A204.1 (cell line): ENCODE measurements at regions not wholly inside any gene's neighbourhood (a gene's known extent, or its start where the extent isn't known, plus 50 kb on each side); places are given as distances from the start of the nearest gene placed in this dataset.
"Not testable (repeated sequence)": the region's sequence is repeated elsewhere in the genome, so short reads cannot be mapped to it uniquely, and the experiment has no call there.

ENCODE experiments used
- FAIRE-seq: peaks from 2 replicates; lab custom pipeline; 2012; peaks lifted over from hg19 to GRCh38; lab: Jason Lieb, UNC

DNA sequence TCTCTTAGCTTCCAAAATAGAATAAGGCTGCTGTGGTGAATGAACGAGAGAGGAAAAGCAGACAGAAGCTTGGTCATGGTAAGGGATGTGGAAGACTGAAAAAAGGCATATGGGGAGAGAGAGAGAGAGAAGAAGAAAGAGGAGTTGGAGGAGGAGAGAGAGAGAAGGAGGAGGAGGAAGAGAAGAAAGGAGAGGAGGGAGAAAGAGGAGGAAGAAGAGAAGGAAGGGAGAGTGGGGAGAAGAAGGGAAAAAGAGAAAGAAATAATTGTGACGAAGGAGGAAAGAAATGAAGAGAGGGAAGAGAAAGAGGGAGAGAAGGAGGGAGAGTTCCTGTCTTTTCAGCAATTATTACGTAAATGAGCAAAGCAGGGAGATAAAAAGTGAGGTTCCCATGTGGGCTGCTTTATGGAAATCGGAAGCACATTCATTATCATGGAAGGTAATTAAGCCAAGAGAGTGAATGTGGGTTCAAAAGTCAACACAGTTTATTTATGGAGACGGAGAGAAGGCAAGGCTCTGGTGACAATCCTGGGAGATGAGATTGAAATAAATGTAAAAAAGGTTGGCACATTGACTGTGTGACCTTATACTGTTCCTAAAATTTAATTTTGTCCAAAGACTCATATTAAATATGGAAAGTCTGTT is 611.2 kb downstream of the KIF4B start:
- FAIRE-seq: no peak

DNA sequence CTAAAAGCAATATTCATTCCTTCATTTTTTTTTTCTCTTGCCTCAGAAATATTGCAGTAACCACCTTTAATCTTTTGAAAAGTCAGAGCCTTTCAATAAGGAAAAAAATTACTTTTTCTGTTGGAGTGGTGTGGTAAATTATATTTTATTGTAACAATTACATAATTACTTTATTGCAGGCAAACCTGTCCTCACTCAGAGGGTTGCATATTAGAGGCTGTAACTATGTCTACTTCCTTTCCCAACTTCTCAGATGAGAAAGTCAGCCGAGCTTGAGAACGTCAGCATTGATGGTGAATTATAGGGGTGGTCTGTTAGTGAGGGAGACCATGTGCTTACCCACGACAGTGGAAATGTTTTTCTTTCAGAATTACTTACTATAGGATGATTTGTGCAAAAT is 611.8 kb downstream of the KIF4B start:
- no peak for FAIRE-seq

DNA sequence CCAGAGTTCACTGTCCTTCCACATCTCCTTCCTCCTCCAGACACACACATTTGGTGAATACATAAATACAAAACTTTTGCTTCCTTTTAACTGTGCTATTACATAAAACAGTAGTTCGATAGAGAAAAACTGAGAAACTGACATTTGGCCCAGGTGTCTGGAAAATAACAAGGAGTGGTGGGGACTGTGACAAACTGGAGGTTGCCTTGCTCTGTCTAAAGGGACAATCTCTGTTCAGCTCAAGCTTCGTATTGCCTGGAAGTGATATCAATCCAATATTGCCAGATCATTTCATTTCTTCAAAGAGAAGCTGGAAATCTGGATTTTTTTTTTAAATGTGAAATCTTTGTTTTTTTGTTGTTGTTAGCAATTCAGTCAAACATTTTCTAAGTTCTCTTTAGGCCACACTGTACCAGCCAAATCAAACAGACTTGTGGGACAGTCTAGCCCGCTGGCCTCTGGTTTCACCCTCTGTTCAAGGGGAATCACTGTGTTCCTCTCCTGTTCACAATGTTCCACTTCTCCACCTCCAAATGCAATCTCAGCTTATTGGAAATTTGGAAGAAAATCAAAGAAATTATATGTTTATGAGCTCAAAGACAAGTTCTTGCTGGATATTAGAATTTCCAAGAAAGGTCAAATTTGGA is 612.5 kb downstream of the KIF4B start:
- FAIRE-seq: no peak

DNA sequence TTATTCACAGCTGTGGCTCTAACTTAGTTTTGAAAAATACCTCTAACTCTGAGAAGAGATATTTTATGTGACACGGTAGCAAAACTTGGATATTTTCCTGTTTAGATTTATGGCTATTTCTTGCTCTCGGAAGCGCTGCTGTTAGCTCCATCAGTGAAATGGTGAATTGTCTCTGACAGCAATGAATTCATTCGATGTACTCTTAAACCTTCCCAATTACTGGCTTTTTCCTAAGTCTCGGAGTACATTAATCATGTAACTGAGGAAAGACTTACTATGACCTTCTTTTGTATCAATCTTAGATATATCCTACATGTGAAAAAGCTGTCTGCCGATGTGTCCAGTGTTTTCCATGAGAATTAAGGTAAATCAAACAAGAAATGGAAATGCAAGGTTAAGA is 613.0 kb downstream of the KIF4B start:
- no peak for FAIRE-seq

DNA sequence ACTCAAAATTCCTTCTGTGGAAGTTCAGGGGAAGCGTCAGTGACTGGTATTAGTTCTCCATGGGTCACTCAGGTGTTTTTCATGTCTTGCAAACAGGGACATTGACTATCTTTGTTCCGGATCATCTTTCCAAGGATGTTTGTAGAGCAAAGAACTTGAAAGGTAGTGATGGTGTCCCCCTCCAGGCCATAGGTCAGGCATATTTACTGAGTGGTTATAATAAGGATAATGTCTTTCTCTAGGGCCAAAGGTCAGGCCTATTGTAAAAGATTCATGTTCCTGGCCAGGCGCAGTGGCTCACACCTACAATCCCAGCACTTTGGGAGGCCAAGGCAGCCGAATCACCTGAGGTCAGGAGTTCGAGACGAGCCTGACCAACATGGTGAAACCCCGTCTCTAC is 614.8 kb downstream of the KIF4B start:
- no peak for FAIRE-seq

DNA sequence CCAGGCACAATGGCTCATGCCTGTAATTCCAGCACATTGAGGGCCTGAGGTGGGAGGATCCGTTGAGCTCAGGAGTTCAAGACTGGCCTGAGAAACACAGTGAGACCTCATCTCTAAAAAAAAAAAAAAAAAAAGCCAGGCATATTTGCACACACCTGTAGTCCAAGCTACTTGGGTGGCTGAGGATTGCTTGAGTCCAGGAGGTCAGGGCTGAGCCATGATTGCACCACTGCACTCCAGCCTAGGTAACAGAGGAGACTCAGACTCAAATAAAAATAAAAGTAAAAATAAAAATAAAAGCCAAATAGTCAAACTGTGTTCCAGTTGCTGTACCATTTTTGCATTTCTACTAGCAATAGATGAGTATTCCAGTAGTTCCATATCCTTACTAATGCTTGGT is 616.0 kb downstream of the KIF4B start:
- FAIRE-seq: no peak

DNA sequence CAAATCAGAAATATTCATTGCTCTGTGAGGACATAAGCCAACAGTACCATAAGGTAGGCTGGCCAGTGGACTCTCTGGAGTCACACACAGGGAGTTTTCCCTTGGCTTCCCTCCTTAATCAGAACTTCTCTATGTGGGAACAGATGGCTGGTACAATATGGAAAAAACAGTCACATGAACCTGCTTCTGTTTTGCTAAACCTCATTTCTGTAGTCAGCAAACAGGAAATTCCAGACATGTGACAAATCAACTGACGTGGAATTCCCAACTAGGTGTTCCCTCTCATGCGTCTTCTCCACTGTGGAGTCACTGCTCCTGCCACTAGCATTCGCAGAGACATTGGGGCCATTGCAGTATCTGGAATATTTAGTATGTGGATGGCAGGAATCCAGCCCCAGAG is 617.6 kb downstream of the KIF4B start:
- FAIRE-seq: no peak

DNA sequence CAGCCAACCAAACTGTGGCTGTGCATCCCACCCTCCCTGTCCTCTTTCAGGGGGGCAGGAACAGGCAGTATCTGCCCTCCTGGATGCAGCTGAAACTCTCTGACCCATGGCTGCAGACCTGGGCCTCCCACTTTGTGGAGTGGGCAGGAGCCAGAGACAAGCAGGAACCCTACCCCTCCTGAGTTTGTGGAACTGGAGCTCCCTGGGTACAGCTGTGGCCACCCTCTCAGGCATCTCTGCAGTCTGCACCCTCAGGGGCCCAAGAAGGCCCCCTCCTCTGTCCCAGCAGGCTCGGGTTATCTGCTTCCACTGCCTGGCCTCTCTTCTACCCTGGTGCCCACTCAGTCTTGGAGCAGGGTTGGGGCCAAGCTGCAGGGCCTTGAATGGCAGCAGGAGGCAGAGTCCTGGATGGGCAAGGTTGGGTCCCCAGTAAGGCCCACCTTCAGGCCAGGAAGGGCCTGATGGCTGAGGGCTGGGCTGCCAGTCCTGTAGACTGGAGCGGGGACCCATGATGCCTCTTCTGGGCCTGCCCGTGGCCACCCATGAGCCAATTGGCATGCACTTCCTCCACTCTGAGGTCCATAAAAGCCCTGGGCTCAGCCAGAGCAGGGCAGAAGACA is 619.9 kb downstream of the KIF4B start:
- no peak for FAIRE-seq

DNA sequence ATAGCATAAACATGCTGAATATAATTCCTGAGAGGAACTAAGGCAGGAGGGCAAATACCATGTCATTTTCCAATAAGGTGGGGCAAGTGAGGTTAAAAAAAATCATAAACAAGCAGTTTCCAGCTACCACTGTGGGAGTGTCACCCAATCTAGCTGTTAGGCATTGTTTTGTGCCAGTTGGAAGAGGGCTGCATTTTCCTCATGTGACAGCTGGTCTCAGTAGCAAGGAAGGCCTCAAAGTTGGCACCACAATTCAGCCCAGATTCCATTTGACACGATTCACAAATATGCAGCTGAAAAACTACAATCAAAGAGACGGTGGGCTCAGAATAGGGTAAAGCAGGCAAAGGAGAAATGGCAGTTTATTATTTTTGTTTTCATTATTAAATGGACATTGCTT is 636.1 kb downstream of the KIF4B start:
- no peak for FAIRE-seq

DNA sequence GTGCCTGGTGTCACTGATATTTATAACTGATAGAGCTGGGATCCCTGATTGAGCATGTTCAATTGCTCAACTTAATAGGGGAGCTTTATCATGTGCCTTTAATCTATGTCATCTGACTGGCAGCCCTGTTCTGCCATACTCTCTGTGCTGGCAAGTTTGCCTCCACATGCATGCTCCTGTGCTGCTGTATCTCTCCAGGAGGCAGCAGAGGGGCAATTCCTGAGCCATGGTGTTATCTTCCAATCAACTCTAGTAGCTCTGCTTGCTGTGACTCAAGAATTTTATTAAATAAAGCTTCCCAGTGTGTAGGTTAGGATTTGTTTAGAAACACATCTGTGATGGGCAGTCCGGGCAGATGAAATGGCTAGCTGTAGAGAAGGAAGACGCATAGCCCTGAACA is 642.0 kb downstream of the KIF4B start:
- no peak for FAIRE-seq

DNA sequence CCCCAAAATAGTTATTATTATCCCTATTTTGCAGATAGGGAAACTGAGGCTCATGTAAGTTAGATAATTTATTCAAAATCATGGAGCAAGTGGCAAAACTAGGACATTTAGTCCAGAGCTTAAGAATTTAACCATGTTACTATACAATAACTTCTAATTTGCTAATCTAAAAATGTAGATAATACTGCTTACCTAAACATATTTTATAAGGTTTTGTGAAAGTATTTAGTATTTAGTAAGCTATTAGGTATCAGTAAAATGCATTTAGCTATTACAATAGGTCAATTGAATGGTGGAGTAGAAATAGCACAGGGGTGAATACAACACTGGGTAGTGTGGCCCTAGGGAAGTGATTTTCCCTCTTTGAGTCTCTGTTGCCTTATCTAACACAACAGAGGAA is 648.3 kb downstream of the KIF4B start:
- FAIRE-seq: no peak

DNA sequence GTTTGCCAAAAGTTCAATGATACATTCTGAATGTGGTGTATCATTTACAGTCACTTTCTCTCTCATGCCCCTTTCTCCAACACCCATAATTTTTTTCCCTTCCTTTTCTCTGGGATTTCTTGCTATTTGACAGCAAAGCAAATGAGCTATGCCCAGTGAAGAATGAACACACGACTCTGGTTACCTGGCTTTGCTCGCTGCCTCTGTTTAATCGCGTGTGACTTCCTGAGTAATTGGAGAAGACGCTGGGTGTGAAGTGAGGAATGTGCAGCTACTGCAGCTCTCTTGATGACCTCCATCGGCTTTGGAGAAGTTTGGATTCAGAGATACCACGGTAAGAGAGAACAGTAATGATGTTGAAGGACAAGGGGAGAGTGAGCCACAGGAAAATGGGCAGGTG is 651.8 kb downstream of the KIF4B start:
- no peak for FAIRE-seq

DNA sequence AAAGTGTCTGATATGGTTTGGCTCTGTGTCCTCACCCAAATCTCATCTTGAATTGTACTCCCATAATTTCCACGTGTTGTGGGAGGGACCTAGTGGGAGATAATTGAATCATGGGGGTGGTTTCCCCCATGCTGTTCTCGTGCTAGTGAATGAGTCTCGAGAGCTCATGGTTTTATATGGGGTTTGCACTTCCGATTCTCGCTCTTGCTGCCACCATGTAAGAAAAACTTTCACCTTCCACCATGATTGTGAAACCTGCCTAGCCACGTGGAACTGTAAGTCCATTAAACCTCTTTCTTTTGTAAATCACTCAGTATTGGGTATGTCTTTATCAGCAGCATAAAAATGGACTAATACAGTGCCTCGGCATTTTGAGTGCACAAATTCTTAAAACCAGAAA is 655.0 kb upstream of the SGCD start:
- not testable (repeated sequence) for FAIRE-seq

DNA sequence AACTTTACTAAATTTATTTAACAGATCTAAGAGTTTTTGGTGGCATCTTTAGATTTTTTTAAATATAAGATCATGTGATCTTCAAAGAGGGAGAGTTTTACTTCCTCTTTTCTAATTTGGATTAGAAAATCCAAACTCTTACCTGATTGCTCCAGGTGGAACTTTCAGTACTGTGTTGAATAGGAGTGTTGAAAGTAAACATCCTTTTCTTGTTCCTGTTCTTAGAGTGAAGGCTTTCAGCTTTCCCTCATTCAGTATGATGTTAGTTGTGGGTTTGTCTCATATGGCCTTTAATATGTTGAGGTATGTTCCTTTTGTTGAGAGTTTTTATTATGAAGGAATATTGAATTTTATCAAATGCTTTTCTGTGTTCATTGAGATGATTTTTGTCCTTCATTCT is 650.0 kb upstream of the SGCD start:
- FAIRE-seq: no peak

DNA sequence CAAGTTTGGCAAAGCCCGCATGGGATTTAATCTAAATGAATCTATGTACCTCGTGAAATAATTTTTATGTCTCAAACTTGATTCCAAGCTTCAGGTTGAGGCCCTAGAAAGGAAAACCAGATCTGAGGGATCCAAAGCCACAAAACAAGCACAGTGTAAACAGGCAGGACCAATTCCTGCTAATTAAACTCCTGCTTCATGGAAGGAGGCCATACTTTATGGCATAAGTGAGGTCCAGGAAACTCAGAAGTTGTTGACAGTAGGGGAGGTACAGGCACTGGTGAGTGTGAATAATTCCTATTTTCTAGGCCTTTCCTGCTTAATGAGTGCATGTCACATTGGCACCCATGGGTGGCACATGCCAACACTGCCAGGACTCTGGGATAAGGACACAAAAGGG is 648.6 kb upstream of the SGCD start:
- FAIRE-seq: no peak

DNA sequence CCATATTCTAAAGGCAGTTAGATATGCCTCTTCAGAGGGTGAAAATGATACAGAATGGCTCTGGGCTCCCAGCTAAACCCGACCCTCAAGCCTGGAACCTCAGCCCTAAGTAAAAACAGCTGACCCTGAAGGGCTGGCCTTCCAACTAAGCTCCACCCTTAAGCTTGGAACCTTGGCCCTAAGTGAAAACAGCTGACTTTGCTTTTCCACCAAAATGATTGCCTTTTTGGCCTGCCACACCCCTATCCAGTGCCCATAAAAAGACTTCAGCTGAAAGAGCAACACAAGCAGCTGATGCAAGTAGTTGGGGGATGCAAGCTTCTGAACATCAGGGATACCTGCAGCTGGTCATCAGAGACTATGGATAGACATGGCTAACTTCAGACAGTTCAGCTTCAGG is 647.4 kb upstream of the SGCD start:
- FAIRE-seq: no peak

DNA sequence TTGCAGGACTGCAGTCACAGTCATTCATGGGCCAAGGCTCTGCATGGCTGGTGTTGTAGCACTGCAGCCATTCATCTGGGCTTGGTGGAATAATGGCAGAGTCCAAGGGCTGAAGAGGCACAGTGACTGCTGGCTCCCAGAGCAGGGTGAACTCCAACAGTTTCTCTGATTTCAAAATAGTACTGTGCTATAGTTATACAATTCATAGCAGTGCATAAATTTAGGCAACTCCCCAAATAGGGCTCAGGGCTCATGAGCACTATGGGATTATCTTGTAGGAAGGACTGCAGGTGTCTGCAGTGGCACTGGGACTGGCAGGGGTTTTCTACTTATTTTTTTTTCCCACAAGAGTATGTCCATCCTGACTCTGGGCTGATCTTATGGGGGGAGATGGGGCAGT is 642.5 kb upstream of the SGCD start:
- FAIRE-seq: no peak

DNA sequence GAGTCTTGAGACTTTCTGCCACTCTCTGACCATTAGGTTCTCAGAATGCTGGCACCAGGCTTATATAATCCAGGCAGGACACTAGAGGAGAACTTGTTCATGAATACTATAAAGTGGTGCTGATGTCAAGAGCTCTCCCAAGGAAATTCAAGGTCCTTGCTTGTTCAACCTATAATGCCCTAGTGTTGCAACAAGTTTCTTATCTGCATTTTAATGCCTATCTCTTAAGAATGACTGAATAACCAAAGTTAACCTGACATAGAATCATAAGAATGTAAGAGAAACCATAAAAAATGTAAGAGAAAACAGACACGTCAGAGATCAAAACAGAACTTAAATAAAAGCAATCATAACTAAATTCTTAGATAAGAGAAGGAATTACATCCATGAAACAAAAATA is 640.8 kb upstream of the SGCD start:
- FAIRE-seq: no peak

DNA sequence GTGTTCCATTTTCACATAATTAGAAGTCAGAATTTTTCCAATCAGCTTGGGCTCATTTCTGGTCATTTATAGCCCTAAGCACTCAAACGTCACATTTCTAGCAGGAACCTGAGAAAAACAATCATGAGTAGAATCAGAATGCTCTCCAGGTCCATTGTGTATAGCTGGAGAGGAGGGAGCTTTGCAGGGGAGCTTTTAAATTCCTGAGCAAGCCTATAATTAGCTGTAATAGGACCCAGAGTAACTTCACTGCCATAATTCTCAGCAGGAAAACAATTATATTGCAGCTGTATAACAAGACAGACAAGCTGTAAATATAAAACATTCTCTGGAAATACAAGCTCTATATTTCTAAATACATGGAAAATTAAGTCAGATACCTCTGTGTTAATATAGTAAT is 637.6 kb upstream of the SGCD start:
- no peak for FAIRE-seq

DNA sequence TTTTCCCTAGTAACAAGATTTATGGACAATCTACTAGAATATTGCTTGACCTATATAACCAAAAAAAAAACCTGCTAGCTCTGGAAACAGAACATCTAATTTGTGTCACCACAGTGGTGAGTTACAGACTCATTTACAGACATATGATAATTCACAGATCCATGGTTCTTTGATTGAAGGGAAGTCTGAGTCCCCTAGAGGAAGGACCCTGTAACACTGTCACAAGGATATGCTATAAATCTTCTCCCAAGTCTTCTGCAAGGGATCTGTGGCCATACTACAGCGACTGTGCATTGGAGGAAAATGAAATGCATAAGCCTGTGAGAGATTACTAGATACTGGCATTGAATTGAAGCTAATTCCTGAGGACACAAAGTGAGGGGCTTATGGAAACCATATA is 630.6 kb upstream of the SGCD start:
- FAIRE-seq: no peak

DNA sequence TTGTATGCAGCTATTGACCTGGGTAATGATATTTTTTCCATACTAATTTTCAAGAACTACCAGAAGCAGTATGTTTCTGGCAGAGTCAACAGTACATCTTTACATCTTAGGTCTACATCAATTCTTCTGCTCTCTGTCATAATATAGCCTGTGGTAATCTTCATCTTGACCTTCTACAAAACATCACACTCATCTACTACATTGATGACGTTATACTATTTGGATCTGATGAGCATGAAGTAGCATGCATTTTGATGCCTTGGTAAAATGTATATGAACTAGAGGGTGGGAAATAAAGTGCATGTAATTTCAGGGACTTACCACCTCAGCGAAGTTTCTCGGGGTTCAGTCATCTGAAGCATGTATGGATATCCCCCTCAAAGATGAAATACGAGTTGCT is 629.7 kb upstream of the SGCD start:
- no peak for FAIRE-seq

DNA sequence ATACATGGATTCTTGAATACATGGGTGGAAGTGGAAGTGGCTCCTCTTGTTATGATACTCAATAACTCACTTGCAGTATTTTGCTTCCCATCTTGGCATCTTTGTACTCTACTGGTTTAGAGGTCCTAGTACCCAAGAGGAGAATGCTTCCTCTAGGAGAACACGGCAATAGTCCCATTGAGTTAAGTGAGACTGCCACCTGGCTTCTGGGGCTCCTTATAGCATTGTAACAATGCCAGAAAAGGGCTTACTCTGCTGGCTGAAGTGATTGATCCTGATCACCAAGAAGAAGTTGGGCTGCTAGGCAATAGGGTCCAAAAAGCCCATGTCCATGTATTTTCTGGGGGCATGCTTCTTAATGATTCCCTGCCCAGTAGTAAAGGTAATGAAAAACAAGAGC is 627.6 kb upstream of the SGCD start:
- FAIRE-seq: no peak

DNA sequence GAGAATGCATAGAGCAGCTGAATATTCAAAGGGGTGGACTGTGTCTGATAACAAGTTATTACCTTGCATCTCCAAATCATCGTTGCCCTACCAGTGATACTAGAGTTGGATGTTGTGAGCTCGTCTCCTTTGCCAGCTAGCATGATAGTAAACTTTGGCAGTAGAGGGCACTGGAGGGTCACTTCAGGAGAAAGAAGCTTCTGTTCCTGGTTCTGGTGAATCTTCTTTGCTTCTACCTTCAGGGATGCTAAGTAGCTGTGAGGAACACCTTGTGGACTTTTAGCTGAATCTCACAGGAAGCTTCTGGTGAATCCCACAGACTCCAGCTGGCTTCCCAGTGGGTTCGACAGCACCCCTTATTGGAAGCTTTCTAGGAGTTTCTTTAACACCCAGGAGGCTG is 626.6 kb upstream of the SGCD start:
- FAIRE-seq: no peak

DNA sequence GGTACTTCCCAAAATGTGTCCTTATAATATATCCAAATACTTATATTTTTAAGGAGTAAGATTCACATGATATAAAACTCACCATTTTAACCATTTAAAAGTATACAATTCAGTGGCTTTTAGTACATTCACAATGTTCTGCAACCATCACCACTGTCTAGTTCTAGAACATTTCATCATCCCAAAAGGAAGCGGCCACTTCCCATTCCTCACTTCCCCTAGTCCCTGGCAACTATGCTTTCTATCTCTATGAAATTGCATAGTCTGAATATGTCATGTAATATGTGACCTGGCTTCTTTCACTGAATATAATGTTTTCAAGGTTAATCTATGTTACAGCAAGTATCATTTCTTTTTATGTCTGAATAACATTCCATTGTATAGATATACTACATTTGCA is 615.1 kb upstream of the SGCD start:
- no peak for FAIRE-seq
